Hepatocyte (in vitro differentiated cells): ENCODE measurements at regions not wholly inside any gene's neighbourhood (a gene's known extent, or its start where the extent isn't known, plus 50 kb on each side); places are given as distances from the start of the nearest gene placed in this dataset.

Experiments
- EZH2 ChIP-seq: fragments of 200-600 bp; sonication (generic); IDR thresholded peaks from 2 replicates; pipeline ENCODE4 v1.6.1; 2016; ENCODE audit warnings: antibody characterized with exemption, mild to moderate bottlenecking, borderline replicate concordance
- EZH2phosphoT487 ChIP-seq: fragments of 200-600 bp; sonication (generic); IDR thresholded peaks from one replicate; pipeline ENCODE4 v1.6.1; 2018; ENCODE audit warnings: antibody characterized with exemption, mild to moderate bottlenecking, low read depth, moderate library complexity; ENCODE audit not compliant: unreplicated experiment, severe bottlenecking
- TF ChIP-seq, protein P1 (sequence below): fragments of 200-600 bp; sonication (generic); IDR thresholded peaks from 2 replicates; pipeline ENCODE4 v1.5.1; 2016; ENCODE audit warnings: antibody characterized with exemption, mild to moderate bottlenecking; ENCODE audit not compliant: poor library complexity

DNA sequence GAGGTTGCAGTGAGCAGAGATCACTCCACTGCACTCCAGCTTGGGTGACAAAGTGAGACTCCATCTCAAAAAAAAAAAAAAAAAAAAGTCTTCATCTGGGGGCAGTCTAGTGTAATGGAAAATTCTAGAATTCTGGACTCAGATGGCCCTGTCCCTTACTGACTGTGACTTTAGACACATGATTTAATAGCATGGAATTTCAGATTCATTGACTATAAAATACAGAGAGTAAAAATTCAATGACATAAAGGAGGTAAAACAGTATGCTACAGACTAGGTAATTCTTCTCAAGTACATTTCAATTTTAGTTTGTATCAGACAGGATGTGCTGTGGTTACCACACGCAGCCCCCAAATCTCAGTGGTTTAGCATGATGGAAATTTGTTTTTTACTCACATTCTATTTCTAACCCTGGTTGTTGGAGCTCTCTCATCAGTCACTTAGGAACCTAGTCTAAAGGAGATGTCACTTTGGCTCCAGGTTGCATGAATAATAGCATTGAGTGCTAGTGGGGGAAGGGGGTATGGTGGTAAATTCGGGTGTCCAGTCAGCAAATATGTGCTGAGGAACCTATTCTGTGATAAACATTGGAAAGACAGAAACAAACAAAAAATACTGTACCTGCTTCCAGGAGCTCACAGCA lies 444.0 kb downstream of the XYLT1 start:
- TF ChIP-seq, protein P1, sequence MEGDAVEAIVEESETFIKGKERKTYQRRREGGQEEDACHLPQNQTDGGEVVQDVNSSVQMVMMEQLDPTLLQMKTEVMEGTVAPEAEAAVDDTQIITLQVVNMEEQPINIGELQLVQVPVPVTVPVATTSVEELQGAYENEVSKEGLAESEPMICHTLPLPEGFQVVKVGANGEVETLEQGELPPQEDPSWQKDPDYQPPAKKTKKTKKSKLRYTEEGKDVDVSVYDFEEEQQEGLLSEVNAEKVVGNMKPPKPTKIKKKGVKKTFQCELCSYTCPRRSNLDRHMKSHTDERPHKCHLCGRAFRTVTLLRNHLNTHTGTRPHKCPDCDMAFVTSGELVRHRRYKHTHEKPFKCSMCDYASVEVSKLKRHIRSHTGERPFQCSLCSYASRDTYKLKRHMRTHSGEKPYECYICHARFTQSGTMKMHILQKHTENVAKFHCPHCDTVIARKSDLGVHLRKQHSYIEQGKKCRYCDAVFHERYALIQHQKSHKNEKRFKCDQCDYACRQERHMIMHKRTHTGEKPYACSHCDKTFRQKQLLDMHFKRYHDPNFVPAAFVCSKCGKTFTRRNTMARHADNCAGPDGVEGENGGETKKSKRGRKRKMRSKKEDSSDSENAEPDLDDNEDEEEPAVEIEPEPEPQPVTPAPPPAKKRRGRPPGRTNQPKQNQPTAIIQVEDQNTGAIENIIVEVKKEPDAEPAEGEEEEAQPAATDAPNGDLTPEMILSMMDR: no peak
- TF ChIP-seq EZH2 (no peak), EZH2phosphoT487 (no peak)
